NCI-H187 treated with DMSO at 0.1 percent for 48 hours (cell line): ENCODE measurements at regions not wholly inside any gene's neighbourhood (a gene's known extent, or its start where the extent isn't known, plus 50 kb on each side); places are given as distances from the start of the nearest gene placed in this dataset.

ENCODE experiments used
- DNase-seq: peaks from one replicate; lab custom pipeline; 2025; lab: John Stamatoyannopoulos, UW

- no peak for DNase-seq
Measured at GRCh38 chr14:101504096-101504948, 57.0 kb upstream of the DIO3 start.

DNA sequence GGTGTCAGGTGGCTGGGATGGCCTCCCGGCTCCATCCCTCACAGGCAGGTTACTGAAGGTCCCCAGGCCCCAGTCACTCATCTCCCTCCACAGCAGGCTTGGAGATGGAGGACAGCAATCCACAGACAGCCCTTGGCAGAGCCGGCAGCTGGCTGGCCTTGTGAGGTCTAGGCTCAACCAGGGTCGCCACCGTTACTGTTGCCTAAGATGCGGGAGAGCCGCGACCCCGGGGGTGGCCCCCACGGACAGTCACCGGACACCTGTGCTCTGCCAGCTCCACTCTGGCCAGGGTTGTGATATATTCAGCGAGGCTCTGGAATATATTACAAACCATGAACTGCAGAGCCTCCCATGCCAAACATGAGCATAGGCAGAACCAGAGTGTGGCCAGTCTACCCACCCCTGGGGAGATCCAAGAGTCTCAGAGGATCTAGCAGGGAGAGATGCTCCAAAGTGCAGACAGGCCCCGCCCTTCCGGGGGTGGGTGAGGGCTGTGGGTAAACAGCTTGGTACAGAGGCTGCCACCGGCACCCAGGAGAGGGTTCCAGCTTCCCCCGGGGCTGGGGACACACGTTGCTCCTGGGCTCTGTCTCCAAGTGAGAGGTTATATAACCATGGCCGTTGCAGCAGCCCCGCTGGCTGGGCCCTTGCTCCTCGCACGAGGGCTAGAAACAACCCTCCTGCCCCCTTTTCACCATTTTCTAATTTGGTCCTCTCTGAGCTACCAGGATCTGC, 55.9 kb upstream of the DIO3 start:
- DNase-seq: no peak

- DNase-seq: no peak
Measured at GRCh38 chr14:101506211-101506925, 54.9 kb upstream of the DIO3 start.

DNA sequence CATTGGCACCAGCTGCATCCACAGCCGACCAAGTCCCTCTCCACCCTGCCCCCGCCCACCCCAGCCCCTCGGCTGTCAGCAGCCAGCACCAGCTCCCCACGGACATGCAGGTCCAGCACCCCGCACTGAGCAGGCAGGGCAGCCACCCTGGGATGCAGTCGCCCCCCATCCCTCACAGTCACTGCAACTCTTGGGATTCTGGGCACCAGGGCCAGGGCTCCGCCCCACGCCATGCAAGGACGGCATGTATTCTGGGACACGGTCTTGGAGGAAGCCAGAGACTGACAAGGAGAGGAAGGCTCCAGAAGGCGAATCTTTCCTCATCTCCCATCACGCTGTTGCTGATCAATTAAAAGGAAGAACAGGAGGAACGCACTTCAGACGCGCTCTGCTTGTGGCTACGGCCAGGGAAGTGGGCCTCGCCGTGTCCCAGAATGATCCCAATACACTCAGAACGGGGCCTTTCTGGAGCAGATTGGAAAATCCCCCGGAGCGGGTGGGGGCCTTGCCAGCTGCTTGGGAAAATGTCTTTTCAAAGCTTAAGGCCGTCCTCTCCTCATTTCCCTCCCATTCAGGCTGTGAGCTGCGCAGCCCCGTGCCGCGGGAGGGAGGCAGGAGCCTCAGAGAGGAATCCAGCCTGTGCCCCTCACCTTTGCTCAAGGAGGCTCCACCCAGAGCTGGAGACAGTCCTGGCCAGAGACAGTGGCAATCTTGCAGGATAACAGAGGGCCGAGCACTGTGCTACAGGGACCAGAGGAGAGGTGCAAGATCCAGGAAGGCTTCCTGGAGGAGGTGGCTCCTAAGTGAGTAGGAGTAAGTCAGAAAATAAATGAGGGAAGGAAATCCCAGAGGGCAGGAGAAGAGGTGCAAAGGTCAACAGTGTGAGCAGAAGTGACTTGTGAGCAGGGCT, 54.1 kb upstream of the DIO3 start:
- DNase-seq: no peak

DNA sequence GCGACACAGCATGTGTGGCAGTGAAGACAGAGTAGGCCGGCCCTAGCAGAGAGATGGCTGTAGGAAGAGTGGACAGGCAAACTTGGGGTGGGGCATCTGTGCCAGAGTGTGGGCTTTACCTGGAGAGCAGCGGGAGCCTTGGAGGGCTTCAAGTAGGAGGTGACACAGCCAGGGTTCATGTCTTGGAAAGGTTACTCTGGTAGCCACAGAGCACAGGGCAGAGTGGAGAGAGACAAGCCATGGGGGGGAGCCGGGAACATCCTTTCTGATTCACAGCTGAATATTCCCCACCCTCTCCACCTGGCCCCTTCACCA, 53.5 kb upstream of the DIO3 start:
- no peak for DNase-seq

- DNase-seq: no peak
Measured at GRCh38 chr14:101508196-101508947, 52.9 kb upstream of the DIO3 start.

DNA sequence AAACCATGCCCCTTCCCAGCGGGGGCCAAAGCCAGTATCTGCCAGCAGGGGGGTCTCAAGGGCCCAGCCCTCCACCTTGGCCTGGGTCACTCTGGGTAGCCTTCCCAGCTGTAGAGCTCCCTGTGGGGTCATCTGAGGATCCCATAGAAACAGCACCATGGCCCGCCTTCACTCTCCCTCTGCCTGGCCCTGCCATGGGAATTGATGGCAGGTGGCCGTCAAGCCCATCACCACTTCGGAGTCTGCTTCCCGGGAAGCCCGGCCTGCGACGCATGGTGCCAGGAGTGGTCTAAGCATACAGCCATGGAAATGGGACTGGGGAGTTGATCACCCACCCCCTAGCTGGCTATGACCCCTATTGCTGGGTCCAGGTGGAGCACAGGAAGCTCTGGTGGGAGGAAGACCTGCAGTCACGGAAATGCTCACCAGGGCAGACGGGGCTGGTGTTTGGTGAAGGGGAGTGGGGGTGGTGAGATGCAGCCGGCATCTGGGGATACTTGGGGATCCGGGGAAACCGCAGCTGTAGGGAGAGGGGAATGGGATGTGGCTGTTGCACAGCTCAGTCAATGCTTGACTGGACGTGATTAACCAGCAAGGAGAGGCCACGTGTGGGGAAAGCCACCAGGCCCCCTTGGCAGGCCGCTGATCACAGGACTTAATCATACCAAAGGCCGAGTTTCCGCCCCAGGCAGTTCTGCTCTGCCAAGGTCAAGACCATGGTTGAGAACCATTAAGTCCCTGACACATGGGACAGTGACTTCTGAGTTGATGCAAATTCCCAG, 52.2 kb upstream of the DIO3 start:
- DNase-seq: no peak

GRCh38 chr14:101509730-101510371, 51.4 kb upstream of the DIO3 start:
- no peak for DNase-seq

DNA sequence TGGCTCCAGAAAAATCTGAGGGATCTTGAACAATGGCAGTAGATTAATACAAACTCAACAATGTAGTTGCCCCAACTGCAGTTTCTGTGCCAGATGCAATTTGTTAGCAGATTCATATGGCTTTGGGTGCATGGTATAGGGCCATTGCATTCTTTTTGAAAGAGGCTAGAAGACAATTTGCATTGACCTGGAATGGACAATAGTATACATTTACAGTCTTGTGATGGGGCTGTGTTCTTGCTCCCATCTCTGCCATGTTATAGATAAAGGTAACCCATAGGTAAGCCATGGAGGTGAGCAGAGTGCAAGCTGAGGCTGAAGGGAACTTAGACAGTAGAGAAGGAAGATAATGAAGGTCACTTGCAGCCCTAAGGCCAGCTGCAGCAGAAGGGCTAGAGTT, 50.1 kb upstream of the DIO3 start:
- no peak for DNase-seq
